A549 (cell line): ENCODE measurements at regions not wholly inside any gene's neighbourhood (a gene's known extent, or its start where the extent isn't known, plus 50 kb on each side); places are given as distances from the start of the nearest gene placed in this dataset.

Experiments used
- ATAC-seq, 2 experiments: fragments of 200-7000 bp in 1 of 2; fragments of >200 bp in 1 of 2; cut with Nextera tagmentation in 1 of 2; cut with Tn5 transposase in 1 of 2; 3 replicates each; pipeline versions ENCODE4 v1.8.0 to v1.9.1; 2018 to 2020; ENCODE audit warnings: mild to moderate bottlenecking in 1 of 2, moderate library complexity in 1 of 2
- CTCF ChIA-PET: fragments of 300-600 bp; sonication (Branson Sonifier 250); formaldehyde crosslinking; extraction: SDS; loops from one replicate; lab custom pipeline; 2021; ENCODE audit warnings: antibody characterized with exemption, inconsistent platforms; lab: Yijun Ruan, JAX
- POLR2A ChIA-PET: fragments of 350-600 bp; formaldehyde crosslinking; extraction: SDS; loops from one replicate; lab custom pipeline; 2021; ENCODE audit warnings: antibody characterized with exemption, inconsistent platforms; lab: Yijun Ruan, JAX
- DNase-seq, 2 experiments: peaks; one replicate each; pipeline versions ENCODE4 v3.0.0 to v3.0.0-alpha.2; 2011 to 2016; ENCODE audit warnings: low read depth in 1 of 2, low spot score in 1 of 2
- FAIRE-seq: peaks from 2 replicates; lab custom pipeline; 2011; peaks lifted over from hg19 to GRCh38; lab: Jason Lieb, UNC
- H3K27ac ChIP-seq, 2 experiments: fragments of >200 bp; sonication (Bioruptor Twin); formaldehyde crosslinking; 3 replicates each; pipeline ENCODE4 v1.5.1; 2016 to 2017
- H3K4me1 ChIP-seq: fragments of >200 bp; sonication (Bioruptor Twin); formaldehyde crosslinking; 3 replicates; pipeline ENCODE4 v1.6.1; 2016
- H3K4me2 ChIP-seq: fragments of >200 bp; sonication (Bioruptor Twin); formaldehyde crosslinking; 3 replicates; pipeline ENCODE4 v1.6.1; 2016
- H3K4me3 ChIP-seq: fragments of >200 bp; sonication (Bioruptor Twin); formaldehyde crosslinking; 3 replicates; pipeline ENCODE4 v1.5.1; 2016
- H3K9me3 ChIP-seq: fragments of >200 bp; sonication (Bioruptor Twin); formaldehyde crosslinking; 3 replicates; pipeline ENCODE4 v1.6.1; 2016
- CBX2 ChIP-seq: fragments of 200-600 bp; sonication (generic); IDR thresholded peaks from 2 replicates; pipeline ENCODE4 v1.6.1; 2016; ENCODE audit warnings: low read depth, mild to moderate bottlenecking, borderline replicate concordance
- CEBPB ChIP-seq, 2 experiments: fragments of >200 bp in 1 of 2; sonication (Bioruptor Twin) in 1 of 2; formaldehyde crosslinking in 1 of 2; IDR thresholded peaks; 2 replicates each; pipeline ENCODE4 v1.6.1; 2012 to 2016
- CHD4 ChIP-seq: fragments of 200-600 bp; sonication (generic); IDR thresholded peaks from 2 replicates; pipeline ENCODE4 v1.6.1; 2016; ENCODE audit warnings: antibody characterized with exemption, mild to moderate bottlenecking, borderline replicate concordance
- EHMT2 ChIP-seq: fragments of 200-600 bp; sonication (generic); IDR thresholded peaks from 2 replicates; pipeline ENCODE4 v1.6.1; 2016; ENCODE audit warnings: antibody characterized with exemption, low read depth, mild to moderate bottlenecking, moderate library complexity
- EP300 ChIP-seq, 2 experiments: fragments of >200 bp; sonication (Bioruptor Twin); formaldehyde crosslinking; IDR thresholded peaks; 2 replicates in 1 of 2; 3 replicates in 1 of 2; pipeline ENCODE4 v1.6.1; 2016 to 2017
- FOSL2 ChIP-seq, 2 experiments: fragments of 450-650 bp in 1 of 2; fragments of >200 bp in 1 of 2; sonication (Bioruptor Twin) in 1 of 2; formaldehyde crosslinking; IDR thresholded peaks; 2 replicates each; pipeline versions ENCODE4 v1.5.0 to v1.6.1; 2016 to 2020; ENCODE audit warnings: mild to moderate bottlenecking in 1 of 2, moderate library complexity in 1 of 2
- HDAC2 ChIP-seq: fragments of 200-600 bp; sonication (generic); IDR thresholded peaks from 2 replicates; pipeline ENCODE4 v1.6.1; 2016
- HEYL ChIP-seq: fragments of 250-450 bp; sonication (Bioruptor Pico); IDR thresholded peaks from 2 replicates; pipeline ENCODE4 v1.8.0; 2021; ENCODE audit warnings: mild to moderate bottlenecking, moderate library complexity
- HOXB5 ChIP-seq: fragments of 250-450 bp; sonication (Bioruptor Pico); IDR thresholded peaks from 2 replicates; pipeline ENCODE4 v1.5.0; 2020; ENCODE audit warnings: mild to moderate bottlenecking, moderate library complexity
- JUNB ChIP-seq: fragments of >200 bp; sonication (Bioruptor Twin); formaldehyde crosslinking; IDR thresholded peaks from 2 replicates; pipeline ENCODE4 v1.6.1; 2016
- MAFK ChIP-seq: fragments of 450-650 bp; IDR thresholded peaks from 2 replicates; pipeline ENCODE4 v1.6.1; 2014; ENCODE audit not compliant: partially characterized antibody
- NFE2L2 ChIP-seq: fragments of 150-350 bp; conservative IDR thresholded peaks from 2 replicates; pipeline ENCODE4 v1.6.1; 2014; ENCODE audit warnings: low read length
- NR3C1 ChIP-seq: fragments of >200 bp; sonication (Bioruptor Twin); formaldehyde crosslinking; IDR thresholded peaks from 3 replicates; pipeline ENCODE4 v1.6.1; 2017
- RAD21 ChIP-seq, 2 experiments: fragments of >200 bp in 1 of 2; sonication (Bioruptor Twin) in 1 of 2; formaldehyde crosslinking in 1 of 2; IDR thresholded peaks in 1 of 2; conservative IDR thresholded peaks in 1 of 2; 2 replicates in 1 of 2; 3 replicates in 1 of 2; pipeline ENCODE4 v1.6.1; 2012 to 2018; ENCODE audit warnings: inconsistent platforms in 1 of 2
- RARB ChIP-seq: fragments of 250-450 bp; sonication (Bioruptor Pico); IDR thresholded peaks from 2 replicates; pipeline ENCODE4 v1.8.0; 2021; ENCODE audit warnings: mild to moderate bottlenecking, moderate library complexity
- RCOR1 ChIP-seq: fragments of 150-350 bp; IDR thresholded peaks from 2 replicates; pipeline ENCODE4 v1.6.1; 2014; ENCODE audit warnings: antibody characterized with exemption, low read length, low read depth
- SMC3 ChIP-seq: fragments of >200 bp; sonication (Bioruptor Twin); formaldehyde crosslinking; IDR thresholded peaks from 3 replicates; pipeline ENCODE4 v1.6.1; 2018; ENCODE audit warnings: inconsistent platforms
- WGBS: methylation state at CpG from one replicate; pipeline ENCODE4 v1.1.6; 2017; ENCODE audit errors: missing lambda C conversion rate; 5-methylcytosine and 5-hydroxymethylcytosine counted together
- TF ChIP-seq, protein P1 (sequence below): fragments of >200 bp; sonication (Bioruptor Twin); formaldehyde crosslinking; IDR thresholded peaks from 2 replicates; pipeline ENCODE4 v1.6.1; 2016
- TF ChIP-seq, protein P2 (sequence below): fragments of >200 bp; sonication (Bioruptor Twin); formaldehyde crosslinking; IDR thresholded peaks from 3 replicates; pipeline ENCODE4 v1.6.1; 2016
- TF ChIP-seq, protein P3 (sequence below): IDR thresholded peaks from 2 replicates; pipeline ENCODE4 v1.6.1; 2012
- TF ChIP-seq, protein P4 (sequence below): fragments of >200 bp; sonication (Bioruptor Twin); formaldehyde crosslinking; IDR thresholded peaks from 3 replicates; pipeline ENCODE4 v1.5.1; 2016

DNA sequence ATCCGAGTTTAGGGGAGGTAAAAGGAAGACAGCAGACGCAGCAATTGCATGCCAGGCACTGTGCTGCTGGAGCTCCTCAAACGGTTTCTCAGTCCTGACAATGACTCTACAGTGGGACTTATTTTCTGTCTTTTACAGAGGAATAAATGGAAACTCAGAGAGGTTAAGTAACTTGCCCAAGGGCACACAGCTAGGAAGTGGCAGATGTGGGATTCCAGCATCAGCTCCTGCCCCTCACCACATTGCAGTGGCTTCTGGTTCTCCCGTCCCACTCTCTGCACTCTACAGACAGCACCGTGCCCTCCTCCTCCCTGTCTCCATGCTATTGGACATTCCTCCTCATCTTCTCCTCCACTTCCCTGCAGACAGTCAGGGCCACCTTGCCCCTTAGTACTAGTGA, 74.2 kb upstream of the KSR1 start:
- FAIRE-seq (no peak), ATAC-seq (no peak), DNase-seq (no peak)
- Histone ChIP-seq H3K4me1 (peaks cover 24% of the 10 kb centered on the region), H3K9me3 (peaks cover 7% of the 10 kb centered on the region; the same call in 1 of the 3 replicates), H3K4me3 (no peak overlapping the region), H3K4me2 (no peak overlapping the region), H3K27ac (no peak overlapping the region)
- no peak for TF ChIP-seq CHD4
- TF ChIP-seq RAD21 (conservative IDR thresholded peaks at IDR 0.05 in 1 of 2, IDR thresholded peaks at IDR 0.05 in 1 of 2) = no peak
- no peak for TF ChIP-seq CBX2
- TF ChIP-seq JUNB = no peak
- TF ChIP-seq, protein P1, sequence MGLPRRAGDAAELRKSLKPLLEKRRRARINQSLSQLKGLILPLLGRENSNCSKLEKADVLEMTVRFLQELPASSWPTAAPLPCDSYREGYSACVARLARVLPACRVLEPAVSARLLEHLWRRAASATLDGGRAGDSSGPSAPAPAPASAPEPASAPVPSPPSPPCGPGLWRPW = no peak
- TF ChIP-seq RARB (CRISPR knock-in tag) = no peak
- no peak for TF ChIP-seq RCOR1
- no peak for TF ChIP-seq HDAC2
- TF ChIP-seq NR3C1 = no peak
- no peak for TF ChIP-seq NFE2L2
- TF ChIP-seq MAFK = no peak
- ChIA-PET CTCF (interaction anchor here (0.7 to 7.3 kb wide), 34 partner anchors 10 to 270 kb away, joined by 3 to 61 read pairs (median 5); partner anchors contain the start of genes KSR1 and WSB1), POLR2A (interaction anchor here (1.0 kb wide), 1 partner anchor 28 kb away, joined by 5 read pairs; no protein-coding TSS in a partner anchor)
- 77% methylated on average over 5 of the region's 5 CpGs for whole genome bisulfite sequencing

DNA sequence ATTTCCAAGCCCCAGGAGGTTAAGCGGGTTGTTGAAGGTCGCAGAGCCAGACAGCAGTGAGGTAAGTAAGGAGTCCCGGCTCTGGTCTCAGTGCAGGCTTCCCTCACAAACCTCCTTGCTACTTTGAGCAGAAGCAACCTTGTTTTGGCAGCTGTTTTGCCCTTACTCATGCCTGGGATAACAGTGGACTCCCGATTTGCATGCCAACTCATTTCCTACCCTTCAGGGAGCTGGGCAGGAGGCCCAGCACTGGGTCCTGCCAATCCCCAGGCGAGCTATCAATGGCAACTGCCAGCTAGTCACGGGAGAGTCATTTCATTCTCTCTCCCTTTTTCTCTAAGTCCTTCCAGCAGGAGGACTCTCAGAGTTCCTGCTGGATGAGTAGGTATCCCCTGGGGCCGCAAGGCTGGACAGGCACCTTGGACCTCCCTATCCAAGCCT, 72.0 kb upstream of the KSR1 start:
- DNase-seq = peak; percentile 44 to 67
- peaks cover 23% of the 10 kb centered on the region for H3K4me1 ChIP-seq
- ATAC-seq = peak; percentile 67 to 71
- no peak for FAIRE-seq
- 7% methylated on average over 7 of the region's 7 CpGs for WGBS
- TF ChIP-seq NR3C1 (no peak), FOSL2 (IDR thresholded peaks at IDR 0.05) (0 out of 2 replicates have a peak, but pooled peaks have one; percentile 12), FOSL2 (CRISPR knock-in tag; IDR thresholded peaks at IDR 0.05) (peak; percentile 30; the same call in 1 of the 2 replicates), MAFK (peak; percentile 17), JUNB (peak; percentile 49; the same call in 1 of the 2 replicates), SMC3 (peak; percentile 15; the same call in 1 of the 3 replicates), EP300 (IDR thresholded peaks at IDR 0.05) (peak in 1 of 2 experiments; percentile 16; a peak in 1 of 5 replicates), CEBPB (IDR thresholded peaks at IDR 0.05) (no peak)
- TF ChIP-seq, protein P2, sequence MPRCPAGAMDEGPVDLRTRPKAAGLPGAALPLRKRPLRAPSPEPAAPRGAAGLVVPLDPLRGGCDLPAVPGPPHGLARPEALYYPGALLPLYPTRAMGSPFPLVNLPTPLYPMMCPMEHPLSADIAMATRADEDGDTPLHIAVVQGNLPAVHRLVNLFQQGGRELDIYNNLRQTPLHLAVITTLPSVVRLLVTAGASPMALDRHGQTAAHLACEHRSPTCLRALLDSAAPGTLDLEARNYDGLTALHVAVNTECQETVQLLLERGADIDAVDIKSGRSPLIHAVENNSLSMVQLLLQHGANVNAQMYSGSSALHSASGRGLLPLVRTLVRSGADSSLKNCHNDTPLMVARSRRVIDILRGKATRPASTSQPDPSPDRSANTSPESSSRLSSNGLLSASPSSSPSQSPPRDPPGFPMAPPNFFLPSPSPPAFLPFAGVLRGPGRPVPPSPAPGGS = 0 out of 3 replicates have a peak, but pooled peaks have one; percentile 18
- TF ChIP-seq, protein P3, sequence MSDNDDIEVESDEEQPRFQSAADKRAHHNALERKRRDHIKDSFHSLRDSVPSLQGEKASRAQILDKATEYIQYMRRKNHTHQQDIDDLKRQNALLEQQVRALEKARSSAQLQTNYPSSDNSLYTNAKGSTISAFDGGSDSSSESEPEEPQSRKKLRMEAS = no peak
- ChIA-PET CTCF (interaction anchor here (0.5 to 7.3 kb wide), 13 partner anchors 10 to 218 kb away, joined by 3 to 58 read pairs (median 4); partner anchors contain the start of gene KSR1), POLR2A (interaction anchor here (1.4 to 2.0 kb wide), 2 partner anchors 24 to 90 kb away, joined by 3 to 6 read pairs; no protein-coding TSS in a partner anchor)
- no peak overlapping the region for H3K4me3 ChIP-seq
- H3K27ac ChIP-seq = peak overlapping the region in 1 of 2 experiments; percentile 72; a peak in 3 of 6 replicates
- H3K9me3 ChIP-seq = no peaks in the 10 kb centered on the region
- H3K4me2 ChIP-seq = peak overlapping the region; percentile 48

DNA sequence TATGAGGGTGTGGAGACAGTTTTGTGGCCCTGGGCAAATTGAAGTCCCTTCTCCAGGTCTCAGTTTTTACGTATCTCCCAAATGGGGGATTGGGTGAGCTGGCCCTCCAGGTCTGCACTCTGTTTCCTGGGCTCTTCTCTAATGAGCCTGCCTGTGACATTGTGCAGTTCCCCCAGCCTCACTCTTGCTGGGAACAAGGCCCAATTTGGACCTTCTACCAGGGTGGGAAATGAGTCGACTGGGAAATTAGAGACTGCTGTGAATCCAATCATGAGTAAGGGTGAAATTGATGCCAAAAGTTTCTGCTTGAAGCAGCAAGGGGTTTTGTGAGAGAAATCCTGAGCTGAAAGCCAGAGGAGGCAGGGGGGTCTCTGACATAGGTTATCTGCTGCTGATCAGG, 71.5 kb upstream of the KSR1 start:
- TF ChIP-seq RCOR1 (no peak), EP300 (IDR thresholded peaks at IDR 0.05) (no peak), EHMT2 (no peak), HOXB5 (no peak), HEYL (CRISPR knock-in tag) (no peak)
- TF ChIP-seq, protein P4, sequence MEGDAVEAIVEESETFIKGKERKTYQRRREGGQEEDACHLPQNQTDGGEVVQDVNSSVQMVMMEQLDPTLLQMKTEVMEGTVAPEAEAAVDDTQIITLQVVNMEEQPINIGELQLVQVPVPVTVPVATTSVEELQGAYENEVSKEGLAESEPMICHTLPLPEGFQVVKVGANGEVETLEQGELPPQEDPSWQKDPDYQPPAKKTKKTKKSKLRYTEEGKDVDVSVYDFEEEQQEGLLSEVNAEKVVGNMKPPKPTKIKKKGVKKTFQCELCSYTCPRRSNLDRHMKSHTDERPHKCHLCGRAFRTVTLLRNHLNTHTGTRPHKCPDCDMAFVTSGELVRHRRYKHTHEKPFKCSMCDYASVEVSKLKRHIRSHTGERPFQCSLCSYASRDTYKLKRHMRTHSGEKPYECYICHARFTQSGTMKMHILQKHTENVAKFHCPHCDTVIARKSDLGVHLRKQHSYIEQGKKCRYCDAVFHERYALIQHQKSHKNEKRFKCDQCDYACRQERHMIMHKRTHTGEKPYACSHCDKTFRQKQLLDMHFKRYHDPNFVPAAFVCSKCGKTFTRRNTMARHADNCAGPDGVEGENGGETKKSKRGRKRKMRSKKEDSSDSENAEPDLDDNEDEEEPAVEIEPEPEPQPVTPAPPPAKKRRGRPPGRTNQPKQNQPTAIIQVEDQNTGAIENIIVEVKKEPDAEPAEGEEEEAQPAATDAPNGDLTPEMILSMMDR = no peak
- POLR2A ChIA-PET = interaction anchor here (1.4 to 2.0 kb wide), 2 partner anchors 24 to 90 kb away, joined by 3 to 6 read pairs; no protein-coding TSS in a partner anchor
- H3K4me2 ChIP-seq = peak overlapping the region; percentile 48
- CTCF ChIA-PET = interaction anchor here (0.5 to 7.3 kb wide), 12 partner anchors 9 to 215 kb away, joined by 3 to 58 read pairs (median 5); partner anchors contain the start of gene KSR1
- DNase-seq (no peak), ATAC-seq (no peak; a peak in 1 of 6 replicates), FAIRE-seq (no peak)
- H3K4me1 ChIP-seq = peaks cover 23% of the 10 kb centered on the region
- peak overlapping the region in 1 of 2 experiments; percentile 72; a peak in 3 of 6 replicates for H3K27ac ChIP-seq
- WGBS = 81% methylated on average over 2 of the region's 2 CpGs
- no peak overlapping the region for H3K4me3 ChIP-seq
- H3K9me3 ChIP-seq = no peaks in the 10 kb centered on the region
